CD14-positive monocyte (primary cell): ENCODE measurements at regions not wholly inside any gene's neighbourhood (a gene's known extent, or its start where the extent isn't known, plus 50 kb on each side); places are given as distances from the start of the nearest gene placed in this dataset.

Experiments
- DNase-seq, 3 donors: peaks; one replicate each; pipeline ENCODE4 v3.0.0-alpha.2; 2011 to 2022
- H2AFZ ChIP-seq: 2 replicates; pipeline ENCODE4 v1.6.0; 2012; ENCODE audit warnings: mild to moderate bottlenecking, low read depth, low read length, inconsistent platforms; ENCODE audit not compliant: insufficient read depth, poor library complexity, severe bottlenecking
- H3K27ac ChIP-seq, 2 donors: 1 replicate in 1 of 2; 2 replicates in 1 of 2; pipeline ENCODE4 v1.5.1; 2012 to 2013; ENCODE audit warnings: low read length in 2 of 2, control low read depth in 1 of 2, inconsistent platforms in 1 of 2, low read depth in 1 of 2, mild to moderate bottlenecking in 1 of 2
- H3K27me3 ChIP-seq, 2 donors: one replicate each; pipeline versions ENCODE4 v1.6.0 to v1.6.1; 2011 to 2013; ENCODE audit warnings: low read length in 2 of 2; ENCODE audit not compliant: control insufficient read depth in 2 of 2, insufficient read depth in 2 of 2
- H3K36me3 ChIP-seq, 2 donors: replicated peaks in 1 of 2; 1 replicate in 1 of 2; 2 replicates in 1 of 2; pipeline versions ENCODE4 v1.5.1 to v1.6.1; 2012 to 2013; ENCODE audit warnings: low read length in 2 of 2, control low read depth in 1 of 2, inconsistent platforms in 1 of 2, mild to moderate bottlenecking in 1 of 2; ENCODE audit not compliant: insufficient read depth in 2 of 2, control insufficient read depth in 1 of 2
- H3K4me1 ChIP-seq, 2 donors: 1 replicate in 1 of 2; 2 replicates in 1 of 2; pipeline versions ENCODE4 v1.5.1 to v1.6.1; 2012 to 2013; ENCODE audit warnings: low read length in 2 of 2, control low read depth in 1 of 2, inconsistent platforms in 1 of 2, mild to moderate bottlenecking in 1 of 2, moderate library complexity in 1 of 2; ENCODE audit not compliant: insufficient read depth in 2 of 2, control insufficient read depth in 1 of 2
- H3K4me2 ChIP-seq: replicated peaks from 2 replicates; pipeline ENCODE3; 2012; ENCODE audit warnings: low read length, moderate library complexity, mild to moderate bottlenecking; ENCODE audit not compliant: poor library complexity, severe bottlenecking; ENCODE audit errors: extremely low read depth
- H3K4me3 ChIP-seq, 3 experiments: fragments of 200-600 bp in 1 of 3; sonication (generic) in 1 of 3; replicated peaks in 1 of 3; 1 replicate in 2 of 3; 2 replicates in 1 of 3; pipeline ENCODE4 v1.5.1; 2011 to 2013; ENCODE audit warnings: low read length in 3 of 3, mild to moderate bottlenecking in 3 of 3, control low read depth in 2 of 3, low read depth in 2 of 3, inconsistent platforms in 1 of 3, moderate library complexity in 1 of 3
- H3K79me2 ChIP-seq: 2 replicates; pipeline ENCODE4 v1.6.0; 2012; ENCODE audit warnings: mild to moderate bottlenecking, control low read depth, inconsistent platforms, low read length, moderate library complexity; ENCODE audit not compliant: insufficient read depth
- H3K9ac ChIP-seq: 2 replicates; pipeline ENCODE4 v1.6.0; 2017; ENCODE audit warnings: low read length, mild to moderate bottlenecking; ENCODE audit not compliant: insufficient read depth, poor library complexity, severe bottlenecking
- H3K9me3 ChIP-seq, 2 donors: replicated peaks in 1 of 2; 1 replicate in 1 of 2; 2 replicates in 1 of 2; pipeline versions ENCODE4 v1.5.1 to v1.6.1; 2012 to 2013; ENCODE audit warnings: low read length in 2 of 2, control low read depth in 1 of 2; ENCODE audit not compliant: control insufficient read depth in 1 of 2, insufficient read depth in 1 of 2
- H4K20me1 ChIP-seq: 2 replicates; pipeline ENCODE4 v1.6.0; 2012; ENCODE audit warnings: mild to moderate bottlenecking, low read length, control low read depth, moderate library complexity; ENCODE audit not compliant: insufficient read depth
- H3K27ac Mint-ChIP-seq, 7 donors: one replicate each; pipeline ENCODE4 v1.8.0; 2020; ENCODE audit warnings: mild to moderate bottlenecking in 7 of 7, mixed read lengths in 7 of 7, moderate library complexity in 6 of 7, inconsistent platforms in 2 of 7
- H3K27me3 Mint-ChIP-seq, 3 donors: one replicate each; pipeline ENCODE4 v1.8.0; 2021 to 2022; ENCODE audit warnings: low read depth in 3 of 3, mild to moderate bottlenecking in 3 of 3, mixed read lengths in 3 of 3, moderate library complexity in 3 of 3, inconsistent platforms in 1 of 3
- H3K36me3 Mint-ChIP-seq, 2 donors: one replicate each; pipeline ENCODE4 v1.8.0; 2020; ENCODE audit warnings: mixed read lengths in 2 of 2, inconsistent platforms in 1 of 2, mild to moderate bottlenecking in 1 of 2
- H3K4me1 Mint-ChIP-seq: one replicate; pipeline ENCODE4 v1.8.0; 2020; ENCODE audit warnings: mild to moderate bottlenecking, mixed read lengths
- H3K4me3 Mint-ChIP-seq, 2 donors: one replicate each; pipeline ENCODE4 v1.8.0; 2020; ENCODE audit warnings: mild to moderate bottlenecking in 2 of 2, mixed read lengths in 2 of 2, moderate library complexity in 1 of 2
- H3K9me3 Mint-ChIP-seq, 7 donors: one replicate each; pipeline ENCODE4 v1.8.0; 2020 to 2022; ENCODE audit warnings: mixed read lengths in 7 of 7, mild to moderate bottlenecking in 6 of 7, moderate library complexity in 6 of 7, inconsistent platforms in 2 of 7
- WGBS: methylation state at CpG from one replicate; pipeline ENCODE4 v1.1.5; 2013; ENCODE audit warnings: missing lambda C conversion rate; ENCODE audit not compliant: insufficient coverage; 5-methylcytosine and 5-hydroxymethylcytosine counted together
- intact Hi-C, 2 donors: fragments of 100-400 bp; cut with micrococcal nuclease; formaldehyde crosslinking; loops; one replicate each; pipeline versions ENCODE4 v1.15.0 to v1.15.1; 2023
- TF ChIP-seq, protein P1 (sequence below): fragments of 200-600 bp; IDR thresholded peaks from one replicate; pipeline ENCODE4 v1.8.0; 2022; ENCODE audit warnings: antibody characterized with exemption, mild to moderate bottlenecking

DNA sequence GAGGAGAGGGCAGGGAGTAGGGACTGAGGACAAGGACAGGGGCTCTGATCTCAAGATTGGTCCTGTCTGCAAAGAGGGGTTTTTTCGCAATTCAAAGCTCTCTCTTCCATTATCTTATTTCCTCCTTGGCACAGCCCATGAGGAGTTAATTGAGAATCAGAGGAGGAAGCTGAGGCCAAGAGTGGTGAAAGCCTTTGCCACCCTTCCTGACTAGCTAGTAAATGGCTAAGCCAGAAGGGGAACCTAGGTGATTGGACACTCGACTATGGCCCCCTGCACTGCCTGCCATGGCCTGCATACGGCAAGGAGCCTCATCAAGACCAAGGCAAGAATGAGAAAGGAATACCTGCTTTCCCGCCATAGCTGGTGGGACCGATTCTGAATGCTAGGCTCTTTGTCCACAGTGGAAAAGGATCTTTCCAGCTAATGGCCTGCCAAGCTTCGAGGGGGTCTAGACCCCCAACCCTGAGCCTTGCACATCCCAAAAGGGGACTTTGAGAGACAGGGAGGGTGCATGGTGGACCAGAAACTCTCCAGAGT lies 237.9 kb downstream of the HAUS1 start:
- peak; percentile 48 to 61 (median 55) for DNase-seq
- H3K27ac Mint-ChIP-seq, result peak overlapping the region in 4 of 7 donors; percentile 5 to 57 (median 45)
- Histone ChIP-seq H3K36me3 (no peaks in the 10 kb centered on the region), H3K27me3 (peaks cover 10 to 20% of the 10 kb centered on the region in 2 donors), H3K9me3 (no peaks in the 10 kb centered on the region), H3K4me2 (peak overlapping the region; percentile 40), H2AFZ (peak overlapping the region; percentile 52), H4K20me1 (no peaks in the 10 kb centered on the region), H3K4me3 (peak overlapping the region in 1 of 3 experiments; percentile 47), H3K9ac (no peak overlapping the region), H3K79me2 (no peaks in the 10 kb centered on the region), H3K27ac (peak overlapping the region in 1 of 2 donors; percentile 34), H3K4me1 (peaks cover 39 to 55% of the 10 kb centered on the region in 2 donors)
- 46% methylated on average over 4 of the region's 6 CpGs for WGBS
- TF ChIP-seq, protein P1, sequence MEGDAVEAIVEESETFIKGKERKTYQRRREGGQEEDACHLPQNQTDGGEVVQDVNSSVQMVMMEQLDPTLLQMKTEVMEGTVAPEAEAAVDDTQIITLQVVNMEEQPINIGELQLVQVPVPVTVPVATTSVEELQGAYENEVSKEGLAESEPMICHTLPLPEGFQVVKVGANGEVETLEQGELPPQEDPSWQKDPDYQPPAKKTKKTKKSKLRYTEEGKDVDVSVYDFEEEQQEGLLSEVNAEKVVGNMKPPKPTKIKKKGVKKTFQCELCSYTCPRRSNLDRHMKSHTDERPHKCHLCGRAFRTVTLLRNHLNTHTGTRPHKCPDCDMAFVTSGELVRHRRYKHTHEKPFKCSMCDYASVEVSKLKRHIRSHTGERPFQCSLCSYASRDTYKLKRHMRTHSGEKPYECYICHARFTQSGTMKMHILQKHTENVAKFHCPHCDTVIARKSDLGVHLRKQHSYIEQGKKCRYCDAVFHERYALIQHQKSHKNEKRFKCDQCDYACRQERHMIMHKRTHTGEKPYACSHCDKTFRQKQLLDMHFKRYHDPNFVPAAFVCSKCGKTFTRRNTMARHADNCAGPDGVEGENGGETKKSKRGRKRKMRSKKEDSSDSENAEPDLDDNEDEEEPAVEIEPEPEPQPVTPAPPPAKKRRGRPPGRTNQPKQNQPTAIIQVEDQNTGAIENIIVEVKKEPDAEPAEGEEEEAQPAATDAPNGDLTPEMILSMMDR, result no peak
- H3K27me3 Mint-ChIP-seq, result peaks cover 22 to 30% (median 24%) of the 10 kb centered on the region in 3 donors
- intact Hi-C loops, result no loop called here
- H3K36me3 Mint-ChIP-seq, result peaks cover 0 to 5% of the 10 kb centered on the region in 2 donors
- H3K4me1 Mint-ChIP-seq, result peaks cover 61% of the 10 kb centered on the region
- peak overlapping the region in 1 of 2 donors; percentile 15 for H3K4me3 Mint-ChIP-seq
- H3K9me3 Mint-ChIP-seq, result peaks cover 0 to 2% (median 0%) of the 10 kb centered on the region in 7 donors

DNA sequence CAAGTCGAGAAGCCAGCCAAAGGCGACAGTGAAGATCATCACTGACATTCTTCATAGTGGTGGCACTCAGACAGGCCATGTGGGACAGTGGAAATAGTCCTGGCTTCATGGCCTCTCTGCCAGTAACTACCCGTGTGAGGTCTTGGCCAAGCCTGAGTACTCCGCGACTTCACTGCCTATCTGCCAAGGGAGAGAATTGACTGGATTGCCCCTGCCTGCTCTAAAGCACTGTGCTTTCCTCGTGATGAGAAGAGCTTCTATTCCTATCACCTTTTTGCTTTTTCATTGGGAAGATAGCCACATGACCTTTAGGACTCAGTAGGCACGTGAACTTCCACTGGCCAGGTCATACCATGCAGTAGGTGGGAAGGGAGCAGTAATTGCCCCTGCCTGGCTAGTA lies 239.3 kb downstream of the HAUS1 start:
- peaks cover 39 to 51% of the 10 kb centered on the region in 2 donors for H3K4me1 ChIP-seq
- peak overlapping the region in 1 of 2 donors; percentile 81 for H3K4me3 Mint-ChIP-seq
- H3K36me3 ChIP-seq, result no peaks in the 10 kb centered on the region
- no peaks in the 10 kb centered on the region for H3K79me2 ChIP-seq
- TF ChIP-seq, protein P1, result no peak
- H3K27me3 Mint-ChIP-seq, result peaks cover 10 to 16% (median 10%) of the 10 kb centered on the region in 3 donors
- peak overlapping the region in 1 of 3 experiments; percentile 61 for H3K4me3 ChIP-seq
- H3K27ac Mint-ChIP-seq, result peak overlapping the region; percentile 30 to 85 (median 78)
- H3K27ac ChIP-seq, result peak overlapping the region; percentile 29 to 46
- peaks cover 0 to 5% of the 10 kb centered on the region in 2 donors for H3K36me3 Mint-ChIP-seq
- DNase-seq, result no peak
- H2AFZ ChIP-seq, result peak overlapping the region; percentile 51
- H3K4me2 ChIP-seq, result peak overlapping the region; percentile 72
- peaks cover 62% of the 10 kb centered on the region for H3K4me1 Mint-ChIP-seq
- WGBS, result 72% methylated on average over 5 of the region's 7 CpGs
- no peaks in the 10 kb centered on the region for H3K9me3 ChIP-seq
- intact Hi-C loops, result no loop called here
- H3K9ac ChIP-seq, result no peak overlapping the region
- H4K20me1 ChIP-seq, result no peaks in the 10 kb centered on the region
- H3K9me3 Mint-ChIP-seq, result peaks cover 0 to 2% (median 0%) of the 10 kb centered on the region in 7 donors
- peaks cover under 1 to 7% of the 10 kb centered on the region in 2 donors for H3K27me3 ChIP-seq
